A172 (cell line): ENCODE measurements at regions not wholly inside any gene's neighbourhood (a gene's known extent, or its start where the extent isn't known, plus 50 kb on each side); places are given as distances from the start of the nearest gene placed in this dataset.

Experiments
- DNase-seq: peaks from one replicate; pipeline ENCODE4 v3.0.0-alpha.2; 2015; ENCODE audit warnings: low spot score

DNA sequence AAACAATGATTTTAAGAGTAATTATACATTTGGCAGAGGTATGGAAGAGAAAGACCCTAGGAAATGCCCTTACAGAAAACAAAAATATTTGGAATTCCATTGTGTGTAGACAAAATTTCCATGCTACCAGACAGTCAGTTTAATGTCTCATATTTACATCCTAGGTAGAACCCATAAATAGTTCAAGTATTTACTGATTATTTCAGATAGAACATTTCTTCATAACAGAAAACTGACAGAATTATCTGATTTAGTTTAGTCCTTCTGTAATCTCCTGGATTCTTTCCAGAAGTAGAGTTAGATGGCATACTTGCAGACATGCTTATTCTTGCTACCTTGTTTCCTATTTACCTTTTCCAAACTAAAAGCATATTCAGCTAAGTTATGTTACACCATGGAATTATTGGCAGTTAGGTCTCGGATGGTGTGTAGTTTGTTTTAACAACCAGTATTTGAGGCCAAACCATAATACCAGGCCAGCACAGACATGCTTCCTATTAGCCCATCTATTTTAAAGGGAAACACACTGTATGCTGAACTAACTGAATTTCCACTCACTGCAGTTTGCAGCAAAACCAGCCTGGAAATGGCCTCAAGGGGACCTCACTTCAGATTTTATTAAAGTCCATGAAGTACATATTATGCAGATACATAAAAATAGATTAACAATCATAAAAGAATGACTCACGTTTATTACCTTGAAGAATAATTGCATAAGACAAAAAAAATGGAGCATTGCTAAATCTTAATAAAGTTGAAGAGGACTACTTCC is 126.6 kb upstream of the LRIG3 start:
- DNase-seq: no peak

DNA sequence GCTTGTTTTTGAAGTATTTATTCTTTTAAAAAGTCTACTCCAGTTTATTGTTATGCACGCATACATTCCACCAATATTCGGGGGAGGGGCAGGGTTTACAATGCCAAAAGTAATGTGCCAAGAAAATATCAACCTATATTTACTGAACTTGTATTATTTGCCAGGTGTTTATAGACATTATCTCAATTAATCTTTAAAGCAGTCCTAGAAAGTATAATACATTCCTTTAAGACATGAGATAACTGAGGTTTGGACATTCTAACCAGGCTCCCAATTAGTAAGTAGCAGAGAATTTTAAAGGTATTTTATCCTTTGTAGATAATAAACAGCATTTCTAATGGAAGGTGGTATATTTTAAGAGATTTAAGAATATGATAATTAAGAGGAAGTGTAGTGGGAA is 124.5 kb upstream of the LRIG3 start:
- DNase-seq: no peak

DNA sequence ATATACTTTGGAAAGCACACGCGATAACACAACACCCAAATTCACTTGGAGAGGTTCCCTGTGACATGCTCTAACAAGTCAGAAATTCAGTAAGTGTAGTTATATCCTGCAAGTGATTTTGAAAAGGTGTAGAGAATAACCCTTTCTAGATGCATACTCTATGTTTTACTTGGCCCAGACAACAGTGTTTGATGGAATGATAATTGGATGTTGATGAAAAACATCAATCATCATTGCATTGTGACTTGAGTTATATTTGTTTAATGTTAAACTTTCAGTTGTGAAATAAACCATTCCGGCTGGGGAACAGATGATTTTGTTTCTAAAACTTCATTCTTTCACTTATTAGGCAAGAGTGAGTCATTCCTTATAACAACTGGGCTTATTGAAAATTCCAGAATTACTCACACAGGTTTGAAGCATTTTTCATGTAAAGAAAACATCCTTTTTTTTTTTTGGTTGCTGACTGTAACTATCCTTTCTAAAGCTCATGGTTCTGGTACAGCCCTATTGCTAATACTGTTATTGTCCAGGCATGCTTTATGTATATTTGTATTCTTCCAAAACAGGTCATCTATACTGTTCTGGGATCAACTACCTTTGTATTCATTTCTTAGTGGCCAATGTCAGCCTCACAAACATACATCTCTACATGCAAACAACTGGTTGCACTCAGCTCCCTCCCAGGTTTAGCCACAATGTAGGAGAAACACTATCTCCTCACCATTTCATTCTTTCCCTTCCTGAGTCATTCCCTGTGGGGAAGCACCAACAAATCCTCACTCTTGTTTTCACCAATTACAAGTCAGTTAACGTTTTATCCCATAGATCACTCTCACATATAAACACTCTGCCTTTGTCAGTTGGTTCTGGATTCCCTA is 121.2 kb upstream of the LRIG3 start:
- DNase-seq: peak; percentile 84

DNA sequence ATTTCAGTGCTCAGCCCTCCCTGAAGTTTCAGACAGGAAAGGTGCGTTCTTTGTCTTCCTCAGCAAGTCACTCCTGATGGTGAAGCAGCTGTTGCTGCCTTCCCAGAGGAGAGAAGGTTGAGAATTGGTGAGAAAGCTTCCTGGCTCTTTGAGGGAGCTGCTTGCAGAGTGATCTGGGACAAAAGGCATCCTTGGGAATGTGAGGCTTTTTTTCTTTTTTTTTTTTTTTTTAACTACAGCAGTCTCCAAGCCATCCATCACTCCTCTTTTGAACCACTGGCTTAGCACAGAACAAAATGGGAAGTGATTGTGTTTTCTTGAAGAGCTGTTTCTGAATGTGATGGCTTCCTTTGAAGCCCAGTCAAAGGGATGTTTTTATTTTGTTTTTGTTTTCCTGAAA is 120.4 kb upstream of the LRIG3 start:
- peak; percentile 72 for DNase-seq

DNA sequence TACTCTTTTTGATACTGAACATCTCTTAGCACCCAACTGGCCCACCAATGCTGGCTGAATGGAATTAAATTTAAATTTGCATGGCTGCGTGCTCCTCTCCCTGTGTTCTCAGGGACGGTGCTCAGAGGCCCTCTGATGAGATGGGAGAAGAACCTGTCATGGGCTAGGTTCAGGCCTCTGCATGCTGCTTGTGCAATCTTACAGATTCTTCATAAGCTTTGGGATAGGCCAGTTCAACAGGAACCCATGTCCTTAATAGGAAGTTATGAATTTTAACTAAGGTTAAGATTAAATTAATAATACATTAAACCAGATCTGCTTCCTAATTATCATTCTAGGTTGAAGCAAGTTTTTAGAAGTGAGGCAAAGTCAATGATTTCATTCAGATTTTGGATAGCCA is 119.7 kb upstream of the LRIG3 start:
- no peak for DNase-seq

DNA sequence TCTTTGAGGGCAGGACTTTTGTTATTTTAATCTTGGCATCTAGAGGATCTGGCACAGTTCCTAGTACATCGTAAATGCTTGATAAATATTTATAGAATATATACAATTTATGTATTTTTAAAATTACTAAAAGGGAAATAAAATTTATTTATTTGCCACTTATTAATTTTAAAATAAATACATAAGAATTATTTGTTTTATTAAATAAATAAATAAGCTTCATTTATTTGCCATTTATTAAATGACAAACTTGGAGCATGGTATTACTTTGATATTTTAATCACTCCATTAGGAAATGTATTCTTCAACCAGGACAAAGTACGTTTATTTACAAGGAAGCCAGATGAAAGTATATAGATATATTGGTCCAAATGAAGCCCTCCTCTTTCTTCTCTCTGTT is 118.7 kb upstream of the LRIG3 start:
- no peak for DNase-seq

DNA sequence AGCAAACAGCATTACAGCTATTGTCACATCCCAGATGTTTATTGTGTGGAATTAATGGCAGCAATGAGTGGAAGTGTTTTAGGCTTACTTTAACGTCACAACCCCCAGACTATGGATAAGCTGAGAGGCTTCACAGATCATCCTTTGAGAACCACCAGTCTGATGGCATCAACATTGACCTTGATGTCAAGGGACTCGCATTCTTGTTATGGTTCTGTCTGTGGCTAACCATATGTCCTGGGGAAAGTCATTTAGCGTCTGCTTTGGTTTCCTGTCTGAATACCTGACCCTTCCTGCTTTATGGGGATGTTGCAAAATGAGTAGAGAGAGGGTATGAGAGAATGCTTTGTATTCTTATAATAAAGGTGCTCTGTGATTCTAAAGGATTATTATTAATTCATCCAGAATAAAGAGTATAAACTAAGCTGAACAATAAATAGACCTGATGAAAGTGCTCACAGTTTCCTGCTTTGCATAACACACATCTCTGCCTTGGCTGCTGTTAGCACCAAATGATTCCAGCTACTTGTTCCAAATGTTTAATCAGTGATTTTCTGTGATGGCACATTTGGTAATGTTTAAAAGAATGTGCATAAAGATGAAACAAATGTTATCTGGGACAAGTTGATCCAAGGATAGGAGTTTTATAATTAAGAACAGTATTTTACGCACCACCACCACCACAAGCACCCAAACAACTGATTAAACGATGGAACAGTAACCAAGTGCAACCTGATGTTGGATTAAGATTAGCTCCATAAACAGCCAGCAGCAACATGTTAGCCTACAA is 116.9 kb upstream of the LRIG3 start:
- peak; percentile 47 for DNase-seq

DNA sequence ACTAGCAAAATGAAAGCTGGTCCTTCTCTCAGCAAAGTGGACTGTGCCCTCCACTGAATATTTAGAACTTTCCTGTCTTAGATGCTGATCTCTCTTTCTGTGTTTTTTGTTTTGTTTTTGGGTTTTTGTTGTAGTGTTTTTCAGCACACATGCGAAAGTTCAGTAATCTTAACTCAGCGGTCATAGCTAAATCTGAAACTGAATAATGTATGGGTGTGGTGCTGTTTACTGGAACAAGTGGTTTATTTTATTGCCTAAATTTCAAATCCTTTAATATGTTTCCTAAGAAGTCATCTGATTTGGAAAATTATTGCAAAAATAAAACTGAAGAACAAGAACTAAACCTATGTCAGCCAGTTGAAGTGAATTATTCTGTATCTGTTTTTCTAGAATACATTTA is 116.0 kb upstream of the LRIG3 start:
- DNase-seq: no peak

DNA sequence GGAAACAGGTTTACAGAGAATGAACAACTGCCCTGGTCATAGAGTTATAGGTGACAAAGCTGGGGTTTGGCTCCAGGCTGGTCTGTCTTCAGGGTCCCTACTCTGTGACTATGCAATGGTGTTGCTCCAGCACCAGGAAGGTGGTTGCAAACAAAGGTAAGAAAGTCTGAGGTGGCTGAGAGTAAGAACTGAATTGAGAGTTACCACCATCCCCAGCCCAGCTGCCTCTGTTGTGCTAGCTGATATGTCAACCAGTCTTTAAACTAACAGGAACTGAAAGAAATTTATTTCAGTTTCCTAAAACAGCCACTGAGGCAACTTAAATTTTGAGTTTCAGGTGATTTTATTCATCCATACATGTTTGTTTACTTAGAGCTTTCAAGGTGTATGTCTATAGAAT is 111.0 kb upstream of the LRIG3 start:
- DNase-seq: no peak

DNA sequence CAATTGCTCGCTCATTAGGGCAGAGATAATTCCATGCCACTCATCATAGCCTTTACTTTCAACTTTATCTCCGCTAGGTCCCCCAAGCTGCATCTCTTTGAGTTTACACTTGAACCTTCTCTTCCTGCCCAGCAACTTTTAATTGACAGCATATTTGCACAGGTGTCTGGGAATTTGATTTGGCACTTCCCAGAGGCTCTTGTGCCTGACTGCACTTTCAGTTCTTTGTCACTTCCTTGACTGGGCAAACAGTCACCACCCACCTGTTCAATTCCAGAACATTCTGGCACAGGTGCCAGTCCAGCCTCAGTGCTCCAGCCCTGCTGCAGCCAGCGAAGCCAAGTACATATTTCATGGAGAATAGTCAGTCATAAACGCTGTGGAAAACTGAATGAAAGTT is 110.1 kb upstream of the LRIG3 start:
- no peak for DNase-seq

DNA sequence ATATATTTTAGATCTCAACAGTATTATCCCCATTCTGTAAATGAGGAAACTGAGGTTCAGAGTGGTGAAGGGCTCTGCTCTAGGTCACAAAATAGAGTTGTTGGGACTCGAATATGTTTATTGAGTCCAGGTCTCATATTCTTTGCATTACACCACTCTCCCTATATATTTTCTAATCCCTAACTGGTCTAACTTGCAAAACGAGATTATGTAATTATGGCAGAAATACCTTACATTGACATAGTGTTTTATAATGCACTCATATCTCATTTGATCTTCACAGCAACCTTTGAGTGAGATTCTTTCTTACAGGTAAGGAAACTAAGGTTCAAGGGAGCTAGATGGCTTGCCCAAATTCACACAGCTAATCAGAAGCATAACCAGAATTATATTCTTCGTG is 106.9 kb upstream of the LRIG3 start:
- no peak for DNase-seq

DNA sequence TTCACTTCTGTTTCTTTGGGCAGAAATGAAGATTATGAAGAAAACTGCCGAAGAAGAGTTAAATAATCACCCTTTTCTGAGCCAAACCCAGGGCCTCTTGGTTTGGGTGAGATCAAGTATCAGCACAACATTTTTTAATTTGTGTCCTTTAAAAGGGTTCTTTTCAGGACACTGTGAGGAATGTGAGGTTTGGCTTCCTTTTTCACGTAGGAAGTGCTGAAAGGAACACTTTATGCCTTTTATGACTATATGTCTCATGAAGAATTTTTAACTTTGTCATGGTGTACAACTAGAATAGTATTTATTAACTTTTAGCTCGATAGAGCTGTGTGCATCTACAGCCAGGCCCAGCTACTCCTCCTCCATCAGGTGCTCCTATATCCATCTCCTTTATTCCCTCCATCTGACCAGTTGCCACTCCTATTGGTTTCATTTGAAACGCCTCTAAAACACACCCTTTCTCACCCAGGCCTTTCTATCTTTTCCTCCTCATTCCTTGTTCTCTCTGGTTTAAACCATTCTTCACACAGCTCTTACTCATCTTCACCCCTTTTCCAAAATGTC is 103.6 kb upstream of the LRIG3 start:
- no peak for DNase-seq

DNA sequence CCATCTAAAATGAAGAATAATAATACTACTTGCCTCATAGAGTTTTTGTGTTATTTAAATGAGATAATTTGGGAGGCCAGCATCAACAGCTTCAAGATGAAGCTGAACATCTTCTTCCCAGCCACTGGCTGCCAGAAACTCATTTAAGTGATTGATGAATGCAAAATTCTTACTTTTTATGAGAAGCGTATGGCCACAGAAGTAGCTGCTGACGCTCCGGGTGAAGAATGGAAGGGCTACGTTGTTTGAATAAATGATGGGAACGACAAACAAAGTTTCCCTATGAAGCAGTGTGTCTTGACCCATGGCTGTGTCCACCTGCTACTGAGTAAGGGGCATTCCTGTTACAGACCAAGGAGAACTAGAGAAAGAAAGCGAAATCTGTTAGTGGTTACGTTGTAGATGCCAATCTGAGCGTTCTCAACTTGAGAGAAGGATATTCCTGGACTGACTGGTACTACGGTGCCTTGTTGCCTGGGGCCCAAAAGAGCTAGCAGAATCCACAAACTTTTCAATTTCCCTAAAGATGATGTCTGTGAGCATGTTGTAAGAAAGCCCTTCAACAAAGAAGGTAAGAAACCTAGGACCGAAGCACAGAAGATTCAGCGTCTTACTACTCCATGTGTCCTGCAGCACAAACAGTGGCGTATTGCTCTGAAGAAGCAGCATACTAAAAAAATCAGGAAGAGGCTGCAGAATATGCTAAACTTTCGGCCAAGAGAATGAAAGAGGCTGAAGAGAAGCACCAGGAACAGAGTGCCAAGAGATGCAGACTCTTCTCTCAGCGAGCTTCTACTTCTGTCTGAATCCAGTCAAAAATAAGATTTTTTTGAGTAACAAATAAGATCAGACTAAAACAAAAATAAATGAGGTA is 100.0 kb upstream of the LRIG3 start:
- no peak for DNase-seq

DNA sequence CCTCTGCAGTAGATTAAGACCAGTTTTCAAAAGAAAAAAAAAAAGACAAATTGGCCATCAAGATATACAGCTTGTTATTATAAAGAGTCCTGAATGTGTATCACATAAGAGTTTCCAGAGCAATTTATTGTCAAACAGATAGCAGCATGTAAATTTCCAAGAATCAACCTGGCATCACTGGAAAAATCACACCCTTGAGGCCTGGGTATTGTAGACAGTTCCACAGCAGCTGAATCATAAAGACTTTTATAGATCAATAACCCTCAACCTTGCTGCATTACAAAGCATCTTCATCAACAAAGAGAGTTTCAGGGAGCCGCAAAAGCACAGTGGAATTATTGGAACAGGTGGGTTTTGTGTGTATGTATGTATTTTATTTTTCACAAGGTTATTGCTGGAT is 94.6 kb upstream of the LRIG3 start:
- no peak for DNase-seq

DNA sequence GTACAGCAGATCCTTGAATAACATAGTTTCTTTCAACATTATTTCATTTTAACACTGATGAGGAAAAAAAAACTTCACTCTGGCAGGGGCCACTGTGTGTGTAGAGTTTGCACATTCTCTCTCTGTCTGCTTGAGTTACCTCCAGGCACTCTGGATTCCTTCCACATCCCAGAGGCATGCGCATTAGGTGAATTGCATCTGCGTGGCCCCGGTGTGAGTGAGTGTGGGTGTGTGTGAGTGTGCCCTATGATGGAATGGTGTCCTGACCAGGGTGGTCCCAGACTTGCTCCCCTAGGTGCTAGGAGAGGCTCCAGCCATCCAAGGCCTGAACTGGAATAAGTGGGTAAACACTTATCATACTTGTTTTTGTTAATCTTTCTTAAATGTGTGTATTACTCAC is 90.6 kb upstream of the LRIG3 start:
- DNase-seq: no peak

DNA sequence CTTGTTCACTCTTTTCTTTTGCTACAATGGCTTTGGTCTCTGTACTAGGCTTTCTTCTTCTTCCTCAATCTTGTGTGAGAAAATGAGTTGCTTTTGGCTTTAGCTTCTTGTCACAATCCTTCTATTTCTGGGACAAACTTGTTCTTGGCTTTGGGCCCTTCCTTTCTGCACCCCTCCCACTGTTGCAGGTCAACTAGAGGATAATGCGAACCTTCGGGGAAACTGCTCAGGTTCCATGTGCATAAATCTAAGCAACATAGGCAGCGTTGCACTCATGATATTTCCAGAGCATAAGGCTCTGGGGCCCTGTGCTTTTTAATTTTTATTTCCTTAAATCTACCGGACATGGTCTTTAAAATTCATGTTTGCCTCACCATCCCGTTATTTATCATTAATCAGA is 89.8 kb upstream of the LRIG3 start:
- DNase-seq: no peak

DNA sequence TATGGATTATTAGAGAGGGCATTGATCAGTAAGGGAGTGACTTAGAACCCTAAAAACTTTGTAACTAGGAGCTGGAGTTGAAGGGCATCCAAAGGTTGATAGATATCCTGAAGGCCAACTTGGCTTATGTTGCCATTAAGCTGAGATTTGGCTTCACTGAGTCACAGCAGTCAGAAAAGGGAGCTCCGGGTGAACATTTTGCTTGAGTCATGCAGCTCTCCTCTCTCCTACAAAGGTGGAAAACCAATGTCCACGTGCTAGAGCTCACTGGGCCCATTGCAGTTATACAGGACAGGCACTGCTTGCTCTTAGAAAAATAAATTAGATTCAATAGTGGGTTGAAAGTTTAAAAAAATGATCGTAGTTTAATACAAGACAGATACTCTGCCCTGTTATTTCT is 87.3 kb upstream of the LRIG3 start:
- no peak for DNase-seq

DNA sequence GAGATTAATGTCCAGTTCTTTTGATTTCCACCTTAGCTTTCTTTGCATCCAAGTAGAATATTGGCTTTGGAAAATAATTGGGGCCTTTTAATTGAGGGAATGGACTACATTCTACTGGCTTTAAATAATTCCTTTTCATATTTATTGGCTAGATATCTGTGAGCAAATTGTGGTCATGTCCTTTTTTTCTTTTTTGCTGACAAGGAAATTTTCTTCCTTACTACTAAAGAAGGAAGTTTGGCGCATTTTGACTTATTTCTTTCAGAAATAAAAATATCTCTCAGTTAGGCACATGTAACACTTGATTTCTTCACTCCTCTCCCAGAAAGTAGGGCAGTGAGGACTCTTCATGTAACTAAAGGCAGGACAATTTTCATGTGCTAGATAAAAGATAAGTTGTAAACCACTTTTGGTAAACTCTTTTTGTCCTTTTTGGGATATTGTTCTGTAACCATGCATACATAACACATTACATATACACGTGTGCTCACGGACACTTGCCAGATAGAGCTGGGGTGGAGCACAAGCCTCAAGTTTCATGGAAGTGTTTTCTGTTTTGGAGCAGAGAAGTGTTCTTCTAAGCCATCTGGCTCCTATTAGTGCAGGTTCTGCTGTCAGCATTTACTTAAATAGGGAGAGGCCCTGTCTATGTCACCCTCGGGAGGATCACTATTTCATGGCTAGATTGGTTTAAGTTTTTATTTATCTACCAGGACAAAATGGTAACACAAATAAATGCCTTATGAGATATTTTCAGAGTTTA is 85.1 kb upstream of the LRIG3 start:
- no peak for DNase-seq

DNA sequence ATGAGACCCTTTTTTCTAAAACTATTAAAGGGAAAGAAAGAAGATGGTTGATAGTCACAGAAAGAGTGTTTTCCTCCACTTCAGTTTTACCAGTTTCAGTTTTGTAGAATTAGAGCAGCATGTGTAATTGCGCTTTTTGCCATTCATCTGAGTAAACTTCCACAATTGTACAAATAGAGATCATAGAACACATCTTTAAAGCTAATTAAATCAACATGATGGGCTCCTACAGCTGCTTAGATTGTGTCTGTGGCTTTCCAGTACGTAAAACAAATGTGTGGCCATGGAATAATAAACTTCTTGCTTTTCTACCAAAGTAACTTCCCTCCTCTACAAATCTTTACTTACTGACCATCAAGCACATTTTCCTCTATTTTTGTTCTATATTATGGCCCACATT is 84.2 kb upstream of the LRIG3 start:
- no peak for DNase-seq

DNA sequence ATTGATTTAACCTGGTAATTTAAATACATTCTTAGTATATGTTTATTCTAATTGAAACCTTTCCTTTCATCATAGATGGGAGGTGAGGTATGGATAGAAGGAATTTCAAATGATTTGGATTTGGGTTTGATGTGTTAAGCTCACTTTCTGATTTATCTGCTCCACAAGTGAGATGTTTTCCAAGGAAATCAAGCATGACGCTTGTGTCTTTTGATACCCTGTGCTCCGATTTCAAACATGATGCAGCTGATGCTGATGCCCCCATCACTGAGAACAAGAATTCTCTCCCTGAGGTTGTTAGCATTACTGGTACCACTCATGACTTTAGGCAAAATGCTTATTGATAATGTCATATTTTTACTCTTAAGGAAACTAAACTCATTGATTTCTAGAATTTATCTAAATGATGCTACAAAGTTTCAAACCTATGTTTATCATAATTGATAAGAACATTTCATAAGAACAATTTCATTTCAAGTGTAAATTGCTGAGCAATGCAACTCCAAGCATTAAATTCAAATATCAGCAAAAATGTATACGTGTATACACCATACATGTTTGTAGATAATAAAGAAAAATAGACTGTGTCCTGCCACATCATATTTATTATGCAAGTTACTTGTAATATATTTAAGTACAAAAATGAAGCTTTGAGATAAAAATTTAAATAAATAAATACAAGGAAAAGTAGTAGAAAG is 75.5 kb upstream of the LRIG3 start:
- DNase-seq: no peak
